GM12878 (cell line): ENCODE measurements at regions not wholly inside any gene's neighbourhood (a gene's known extent, or its start where the extent isn't known, plus 50 kb on each side); places are given as distances from the start of the nearest gene placed in this dataset.

Experiments
- ATAC-seq: fragments of 200-7000 bp; cut with Tn5 transposase; 3 replicates; pipeline ENCODE4 v1.9.1; 2020; ENCODE audit warnings: mild to moderate bottlenecking, moderate library complexity
- BruUV-seq: library from RNA; stranded (reverse); fragments of 400-500 nt; replicated peaks from 2 replicates; lab custom pipeline; 2021; lab: Mats Ljungman, UMichigan
- CTCF ChIA-PET: fragments of 300-600 bp; sonication (Branson Sonifier 250); formaldehyde crosslinking; extraction: SDS; loops from one replicate; lab custom pipeline; 2021; ENCODE audit warnings: inconsistent platforms; lab: Yijun Ruan, JAX
- POLR2A ChIA-PET: fragments of 350-600 bp; formaldehyde crosslinking; extraction: SDS; loops from one replicate; lab custom pipeline; 2021; ENCODE audit warnings: inconsistent platforms; lab: Charles Lee
- RAD21 ChIA-PET: fragments of 300-600 bp; sonication (Branson Sonifier 250); formaldehyde crosslinking; loops from one replicate; lab custom pipeline; 2023; ENCODE audit warnings: antibody characterized with exemption; ENCODE audit not compliant: unreplicated experiment; lab: Charles Lee
- SMC1A ChIA-PET: fragments of 300-600 bp; sonication (Branson Sonifier 250); formaldehyde crosslinking; loops from one replicate; lab custom pipeline; 2023; ENCODE audit not compliant: unreplicated experiment, uncharacterized antibody; lab: Charles Lee
- DNase-seq: peaks from one replicate; pipeline ENCODE4 v3.0.0-alpha.2; 2011; ENCODE audit warnings: low read depth, low spot score
- FAIRE-seq: peaks from 3 replicates; lab custom pipeline; 2011; peaks lifted over from hg19 to GRCh38; lab: Jason Lieb, UNC
- H2AFZ ChIP-seq: 2 replicates; pipeline ENCODE4 v1.6.0; 2011; ENCODE audit warnings: low read depth, low read length, control low read depth; ENCODE audit not compliant: control insufficient read depth
- H3K27ac ChIP-seq: 2 replicates; pipeline ENCODE4 v1.5.1; 2011; ENCODE audit warnings: control low read depth; ENCODE audit not compliant: control insufficient read depth, insufficient read depth
- H3K27me3 ChIP-seq, 2 experiments: replicated peaks in 1 of 2; 2 replicates each; pipeline versions ENCODE4 v1.6.0 to v1.6.1; 2011; ENCODE audit warnings: low read length in 1 of 2; ENCODE audit not compliant: control insufficient read depth in 2 of 2, insufficient read depth in 2 of 2
- H3K36me3 ChIP-seq, 2 experiments: 2 replicates each; pipeline ENCODE4 v1.5.1; 2011; ENCODE audit warnings: low read length in 1 of 2; ENCODE audit not compliant: control insufficient read depth in 2 of 2, insufficient read depth in 2 of 2
- H3K4me1 ChIP-seq: 2 replicates; pipeline ENCODE4 v1.6.1; 2011; ENCODE audit warnings: mild to moderate bottlenecking, low read length, moderate library complexity, mixed read lengths; ENCODE audit not compliant: control insufficient read depth, insufficient read depth
- H3K4me2 ChIP-seq: 2 replicates; pipeline ENCODE4 v1.6.0; 2011; ENCODE audit warnings: control low read depth; ENCODE audit not compliant: control insufficient read depth, insufficient read depth
- H3K4me3 ChIP-seq: fragments of 200-600 bp; sonication (generic); 2 replicates; pipeline ENCODE4 v1.5.1; 2016
- H3K79me2 ChIP-seq: 2 replicates; pipeline ENCODE4 v1.6.0; 2011; ENCODE audit warnings: low read length; ENCODE audit not compliant: control insufficient read depth, insufficient read depth
- H3K9ac ChIP-seq: 2 replicates; pipeline ENCODE4 v1.8.0; 2011; ENCODE audit warnings: low read length, control low read depth, mixed read lengths; ENCODE audit not compliant: control insufficient read depth, insufficient read depth
- H3K9me3 ChIP-seq: replicated peaks from 3 replicates; pipeline ENCODE4 v1.5.1; 2011; ENCODE audit warnings: mild to moderate bottlenecking, low read length; ENCODE audit not compliant: control insufficient read depth, insufficient read depth
- H4K20me1 ChIP-seq: 2 replicates; pipeline ENCODE4 v1.6.0; 2011; ENCODE audit not compliant: control insufficient read depth, insufficient read depth
- ASH2L ChIP-seq: fragments of 300-600, 200-600 bp; sonication (generic); IDR thresholded peaks from 2 replicates; pipeline ENCODE4 v1.6.1; 2017; ENCODE audit warnings: low read depth, mild to moderate bottlenecking, borderline replicate concordance
- BACH1 ChIP-seq: fragments of 450-650 bp; IDR thresholded peaks from 2 replicates; pipeline ENCODE4 v1.6.1; 2017; ENCODE audit warnings: mild to moderate bottlenecking, borderline replicate concordance
- BCL11A ChIP-seq: IDR thresholded peaks from 2 replicates; pipeline ENCODE4 v1.6.1; 2011; ENCODE audit warnings: low read depth, low read length
- FOXM1 ChIP-seq: IDR thresholded peaks from 2 replicates; pipeline ENCODE4 v1.6.1; 2012; ENCODE audit warnings: low read depth, mild to moderate bottlenecking, inconsistent platforms, low read length, moderate library complexity
- KDM1A ChIP-seq: fragments of 200-600 bp; sonication (generic); IDR thresholded peaks from 2 replicates; pipeline ENCODE4 v1.6.1; 2016; ENCODE audit warnings: borderline replicate concordance
- KLF5 ChIP-seq: fragments of 450-650 bp; IDR thresholded peaks from 2 replicates; pipeline ENCODE4 v1.6.1; 2014; ENCODE audit warnings: mild to moderate bottlenecking; ENCODE audit not compliant: partially characterized antibody
- NR2C1 ChIP-seq: fragments of 450-650 bp; IDR thresholded peaks from 2 replicates; pipeline ENCODE4 v1.6.1; 2017; ENCODE audit warnings: antibody characterized with exemption, mild to moderate bottlenecking, moderate library complexity
- PML ChIP-seq: IDR thresholded peaks from 2 replicates; pipeline ENCODE4 v1.6.1; 2012; ENCODE audit warnings: low read length, inconsistent platforms
- TCF12 ChIP-seq: IDR thresholded peaks from 2 replicates; pipeline ENCODE4 v1.6.1; 2011; ENCODE audit warnings: low read depth, mild to moderate bottlenecking, low read length
- ZNF24 ChIP-seq: fragments of 450-650 bp; IDR thresholded peaks from 2 replicates; pipeline ENCODE4 v1.6.1; 2017; ENCODE audit warnings: antibody characterized with exemption, mild to moderate bottlenecking
- WGBS: methylation state at CpG from one replicate; pipeline ENCODE4 v1.1.6; 2016; ENCODE audit warnings: low lambda C conversion rate; ENCODE audit not compliant: insufficient replicate concordance, insufficient coverage; ENCODE audit errors: missing lambda C conversion rate; 5-methylcytosine and 5-hydroxymethylcytosine counted together
- in situ Hi-C: fragments of 300-500 bp; cut with MboI; formaldehyde crosslinking; loops from 9 replicates; pipeline ENCODE4 v1.14.3; 2018; ENCODE audit warnings: mixed read lengths
- intact Hi-C: fragments of 100-400 bp; cut with micrococcal nuclease; formaldehyde crosslinking; loops from one replicate; pipeline ENCODE4 v1.14.2; 2022; ENCODE audit not compliant: unreplicated experiment
- TF ChIP-seq, protein P1 (sequence below): IDR thresholded peaks from 2 replicates; pipeline ENCODE4 v1.6.1; 2011; ENCODE audit warnings: low read depth, mild to moderate bottlenecking, low read length, moderate library complexity, borderline replicate concordance; ENCODE audit errors: extremely low read depth
- TF ChIP-seq, protein P2 (sequence below): fragments of 450-650 bp; IDR thresholded peaks from 2 replicates; pipeline ENCODE4 v1.6.1; 2018; ENCODE audit warnings: mild to moderate bottlenecking, low read depth, moderate library complexity; ENCODE audit not compliant: partially characterized antibody

- TF ChIP-seq NR2C1 = no peak
- no peak for TF ChIP-seq KLF5
Measured at GRCh38 chr7:136803028-136803427, 65.4 kb upstream of the CHRM2 start (continued).

DNA sequence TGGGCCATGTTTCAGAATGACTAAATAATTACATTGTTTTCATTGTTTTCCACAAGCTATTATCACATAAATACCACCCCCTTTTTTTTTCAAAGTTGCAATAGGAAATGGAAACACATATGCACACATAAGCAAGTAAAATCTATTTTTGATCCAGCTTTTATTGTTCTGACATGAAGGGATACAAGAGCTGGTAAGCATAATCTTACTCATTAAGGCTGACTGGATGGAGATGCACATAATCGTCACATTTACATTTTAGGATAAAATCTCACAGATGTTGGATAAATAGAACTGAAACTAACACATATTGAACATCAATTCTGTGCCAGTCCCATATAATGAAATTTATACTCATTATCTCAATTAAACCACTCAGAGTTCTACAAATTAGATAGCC, 84.5 kb upstream of the CHRM2 start:
- no peaks in the 10 kb centered on the region for H3K79me2 ChIP-seq
- RAD21 ChIA-PET = no interaction called here
- CTCF ChIA-PET = no interaction called here
- no peak for FAIRE-seq
- TF ChIP-seq, protein P1, sequence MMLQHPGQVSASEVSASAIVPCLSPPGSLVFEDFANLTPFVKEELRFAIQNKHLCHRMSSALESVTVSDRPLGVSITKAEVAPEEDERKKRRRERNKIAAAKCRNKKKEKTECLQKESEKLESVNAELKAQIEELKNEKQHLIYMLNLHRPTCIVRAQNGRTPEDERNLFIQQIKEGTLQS = no peak
- no peak for TF ChIP-seq FOXM1
- TF ChIP-seq, all 136 proteins: peak for 0
- SMC1A ChIA-PET = interaction anchor here (0.9 kb wide), 1 partner anchor 27 kb away, joined by 3 read pairs; no protein-coding TSS in a partner anchor
- Histone ChIP-seq H3K4me1 (no peaks in the 10 kb centered on the region), H3K27ac (no peak overlapping the region), H2AFZ (no peak overlapping the region), H4K20me1 (no peaks in the 10 kb centered on the region), H3K9ac (no peak overlapping the region), H3K4me2 (no peak overlapping the region), H3K27me3 (no peaks in the 10 kb centered on the region), H3K36me3 (no peaks in the 10 kb centered on the region), H3K9me3 (no peaks in the 10 kb centered on the region), H3K4me3 (no peak overlapping the region)
- no peak for ATAC-seq
- in situ Hi-C loops = no loop called here
- WGBS = 29% methylated on average over 1 of the region's 1 CpG
- POLR2A ChIA-PET = no interaction called here
- intact Hi-C loops = no loop called here
- BruUV-seq = no TSS peak
- no peak for DNase-seq

DNA sequence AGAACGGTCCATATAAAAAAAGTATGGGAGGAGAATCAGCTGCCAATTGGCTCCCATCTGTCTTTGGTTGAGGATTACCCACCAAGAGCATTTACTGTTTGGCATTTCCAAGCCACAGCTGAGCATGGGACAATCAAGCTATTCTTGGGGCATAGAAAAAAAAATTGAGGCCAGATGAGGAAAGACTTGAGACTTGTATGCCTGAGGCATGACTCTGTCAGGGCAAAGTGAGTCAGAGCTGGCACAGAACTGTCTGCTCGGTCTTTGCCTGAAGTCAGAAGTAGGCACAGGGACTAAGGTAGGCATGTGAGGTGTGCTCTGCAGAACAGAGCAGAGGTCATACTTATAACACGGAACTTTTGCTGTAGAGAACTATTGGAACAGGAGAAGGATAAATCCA, 126.5 kb upstream of the CHRM2 start:
- FAIRE-seq (no peak), DNase-seq (no peak), ATAC-seq (no peak)
- H3K9ac ChIP-seq = no peak overlapping the region
- ChIA-PET POLR2A (no interaction called here), SMC1A (interaction anchor here (1.0 kb wide), 1 partner anchor 57 kb away, joined by 3 read pairs; no protein-coding TSS in a partner anchor), CTCF (no interaction called here), RAD21 (no interaction called here)
- in situ Hi-C loops = no loop called here
- BruUV-seq = no TSS peak
- H2AFZ ChIP-seq = no peak overlapping the region
- no peaks in the 10 kb centered on the region for H3K79me2 ChIP-seq
- no peak overlapping the region for H3K4me2 ChIP-seq
- intact Hi-C loops = no loop called here
- no peaks in the 10 kb centered on the region for H4K20me1 ChIP-seq
- no peaks in the 10 kb centered on the region for H3K36me3 ChIP-seq
- H3K4me1 ChIP-seq = no peaks in the 10 kb centered on the region
- no peak overlapping the region for H3K4me3 ChIP-seq
- H3K27me3 ChIP-seq = no peaks in the 10 kb centered on the region
- H3K9me3 ChIP-seq = no peaks in the 10 kb centered on the region; the same call in 2 of the 3 replicates
- H3K27ac ChIP-seq = no peak overlapping the region
- WGBS = 15% methylated on average over 3 of the region's 3 CpGs
- TF ChIP-seq, protein P2, sequence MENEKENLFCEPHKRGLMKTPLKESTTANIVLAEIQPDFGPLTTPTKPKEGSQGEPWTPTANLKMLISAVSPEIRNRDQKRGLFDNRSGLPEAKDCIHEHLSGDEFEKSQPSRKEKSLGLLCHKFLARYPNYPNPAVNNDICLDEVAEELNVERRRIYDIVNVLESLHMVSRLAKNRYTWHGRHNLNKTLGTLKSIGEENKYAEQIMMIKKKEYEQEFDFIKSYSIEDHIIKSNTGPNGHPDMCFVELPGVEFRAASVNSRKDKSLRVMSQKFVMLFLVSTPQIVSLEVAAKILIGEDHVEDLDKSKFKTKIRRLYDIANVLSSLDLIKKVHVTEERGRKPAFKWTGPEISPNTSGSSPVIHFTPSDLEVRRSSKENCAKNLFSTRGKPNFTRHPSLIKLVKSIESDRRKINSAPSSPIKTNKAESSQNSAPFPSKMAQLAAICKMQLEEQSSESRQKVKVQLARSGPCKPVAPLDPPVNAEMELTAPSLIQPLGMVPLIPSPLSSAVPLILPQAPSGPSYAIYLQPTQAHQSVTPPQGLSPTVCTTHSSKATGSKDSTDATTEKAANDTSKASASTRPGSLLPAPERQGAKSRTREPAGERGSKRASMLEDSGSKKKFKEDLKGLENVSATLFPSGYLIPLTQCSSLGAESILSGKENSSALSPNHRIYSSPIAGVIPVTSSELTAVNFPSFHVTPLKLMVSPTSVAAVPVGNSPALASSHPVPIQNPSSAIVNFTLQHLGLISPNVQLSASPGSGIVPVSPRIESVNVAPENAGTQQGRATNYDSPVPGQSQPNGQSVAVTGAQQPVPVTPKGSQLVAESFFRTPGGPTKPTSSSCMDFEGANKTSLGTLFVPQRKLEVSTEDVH = no peak
- TF ChIP-seq BACH1 = no peak
- TF ChIP-seq PML = no peak
- TF ChIP-seq BCL11A = no peak
- no peak for TF ChIP-seq TCF12
- no peak for TF ChIP-seq ZNF24
- TF ChIP-seq KDM1A = no peak
- no peak for TF ChIP-seq ASH2L
